ENCODE measurements at regions not wholly inside any gene's neighbourhood (a gene's known extent, or its start where the extent isn't known, plus 50 kb on each side); places are given as distances from the start of the nearest gene placed in this dataset.

DNA sequence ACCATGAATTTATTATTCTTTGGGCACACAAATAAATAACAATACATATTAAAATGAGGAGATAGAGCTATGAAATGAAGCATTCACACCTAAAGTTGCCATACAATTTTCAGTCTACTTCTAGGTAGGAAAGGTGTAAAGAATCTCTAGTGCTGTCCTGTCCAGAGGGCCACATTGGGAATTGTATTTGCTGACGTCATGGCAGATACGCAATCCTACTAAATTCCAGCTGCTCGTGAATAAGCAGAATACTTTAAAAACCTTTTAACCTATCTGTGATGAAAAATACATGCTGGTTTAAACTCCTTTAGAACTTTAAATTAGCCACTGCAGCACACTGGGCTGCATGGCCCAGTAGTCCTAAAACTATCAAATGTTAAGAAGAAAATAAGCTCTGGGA is 236.1 kb downstream of the FSCB start:
- peaks cover 0 to 16% of the 10 kb centered on the region in 2 donors for H3K9me3 ChIP-seq

GRCh38 chr14:44265246-44265645 is 241.8 kb downstream of the FSCB start:
- Histone ChIP-seq H3K4me1 (no peaks in the 10 kb centered on the region), H3K36me3 (no peaks in the 10 kb centered on the region), H3K4me3 (no peak overlapping the region), H3K9me3 (peaks cover 0 to 21% of the 10 kb centered on the region in 2 donors), H3K27ac (no peak overlapping the region), H3K27me3 (no peaks in the 10 kb centered on the region)
- ATAC-seq (no peak), DNase-seq (no peak)
- TF ChIP-seq, protein P1, sequence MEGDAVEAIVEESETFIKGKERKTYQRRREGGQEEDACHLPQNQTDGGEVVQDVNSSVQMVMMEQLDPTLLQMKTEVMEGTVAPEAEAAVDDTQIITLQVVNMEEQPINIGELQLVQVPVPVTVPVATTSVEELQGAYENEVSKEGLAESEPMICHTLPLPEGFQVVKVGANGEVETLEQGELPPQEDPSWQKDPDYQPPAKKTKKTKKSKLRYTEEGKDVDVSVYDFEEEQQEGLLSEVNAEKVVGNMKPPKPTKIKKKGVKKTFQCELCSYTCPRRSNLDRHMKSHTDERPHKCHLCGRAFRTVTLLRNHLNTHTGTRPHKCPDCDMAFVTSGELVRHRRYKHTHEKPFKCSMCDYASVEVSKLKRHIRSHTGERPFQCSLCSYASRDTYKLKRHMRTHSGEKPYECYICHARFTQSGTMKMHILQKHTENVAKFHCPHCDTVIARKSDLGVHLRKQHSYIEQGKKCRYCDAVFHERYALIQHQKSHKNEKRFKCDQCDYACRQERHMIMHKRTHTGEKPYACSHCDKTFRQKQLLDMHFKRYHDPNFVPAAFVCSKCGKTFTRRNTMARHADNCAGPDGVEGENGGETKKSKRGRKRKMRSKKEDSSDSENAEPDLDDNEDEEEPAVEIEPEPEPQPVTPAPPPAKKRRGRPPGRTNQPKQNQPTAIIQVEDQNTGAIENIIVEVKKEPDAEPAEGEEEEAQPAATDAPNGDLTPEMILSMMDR (IDR thresholded peaks at IDR 0.05) = no peak
- intact Hi-C loops (cut with DNase I) = no loop called here

More for the DNA sequence above, 236.1 kb downstream of the FSCB start:
- Histone ChIP-seq H3K27ac (no peak overlapping the region), H3K4me3 (no peak overlapping the region), H3K36me3 (no peaks in the 10 kb centered on the region), H3K27me3 (no peaks in the 10 kb centered on the region), H3K4me1 (no peaks in the 10 kb centered on the region)
- ATAC-seq (no peak), DNase-seq (no peak)
- intact Hi-C loops (cut with DNase I) = no loop called here
- TF ChIP-seq, protein P1 (IDR thresholded peaks at IDR 0.05) = no peak

GRCh38 chr14:44215660-44216059 is 291.4 kb downstream of the FSCB start:
- H3K9me3 ChIP-seq = peaks cover 0 to 48% of the 10 kb centered on the region in 2 donors
- H3K4me1 ChIP-seq = no peaks in the 10 kb centered on the region
- ATAC-seq = no peak
- no peak overlapping the region for H3K4me3 ChIP-seq
- H3K36me3 ChIP-seq = no peaks in the 10 kb centered on the region
- H3K27me3 ChIP-seq = no peaks in the 10 kb centered on the region
- TF ChIP-seq, protein P1 (IDR thresholded peaks at IDR 0.05) = no peak
- intact Hi-C loops (cut with DNase I) = no loop called here
- DNase-seq = no peak
- H3K27ac ChIP-seq = no peak overlapping the region

DNA sequence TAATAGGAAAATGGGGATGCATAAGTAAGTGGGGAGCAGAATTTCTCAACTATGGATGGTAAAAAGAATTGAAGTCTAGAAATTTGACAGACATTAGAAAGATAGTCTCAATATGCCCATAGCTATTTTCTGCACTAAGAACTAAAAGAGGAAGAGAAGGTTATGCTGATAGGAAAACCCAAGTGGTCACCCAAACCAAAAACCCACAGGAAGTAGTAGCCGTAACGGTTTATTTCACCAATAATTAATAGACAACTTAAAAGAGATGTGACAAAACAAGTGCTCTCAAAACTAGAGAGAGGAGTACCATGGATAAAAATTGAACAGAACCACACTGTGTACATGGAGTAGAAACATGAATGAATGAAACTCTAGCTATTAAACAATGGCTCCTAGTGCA is 295.4 kb downstream of the FSCB start:
- Histone ChIP-seq H3K27me3 (no peaks in the 10 kb centered on the region), H3K4me1 (no peaks in the 10 kb centered on the region), H3K9me3 (peaks cover 0 to 49% of the 10 kb centered on the region in 2 donors), H3K27ac (no peak overlapping the region), H3K36me3 (no peaks in the 10 kb centered on the region), H3K4me3 (no peak overlapping the region)
- no peak for ATAC-seq
- TF ChIP-seq, protein P1 (IDR thresholded peaks at IDR 0.05) = no peak
- no peak for DNase-seq
- intact Hi-C loops (cut with DNase I) = no loop called here

DNA sequence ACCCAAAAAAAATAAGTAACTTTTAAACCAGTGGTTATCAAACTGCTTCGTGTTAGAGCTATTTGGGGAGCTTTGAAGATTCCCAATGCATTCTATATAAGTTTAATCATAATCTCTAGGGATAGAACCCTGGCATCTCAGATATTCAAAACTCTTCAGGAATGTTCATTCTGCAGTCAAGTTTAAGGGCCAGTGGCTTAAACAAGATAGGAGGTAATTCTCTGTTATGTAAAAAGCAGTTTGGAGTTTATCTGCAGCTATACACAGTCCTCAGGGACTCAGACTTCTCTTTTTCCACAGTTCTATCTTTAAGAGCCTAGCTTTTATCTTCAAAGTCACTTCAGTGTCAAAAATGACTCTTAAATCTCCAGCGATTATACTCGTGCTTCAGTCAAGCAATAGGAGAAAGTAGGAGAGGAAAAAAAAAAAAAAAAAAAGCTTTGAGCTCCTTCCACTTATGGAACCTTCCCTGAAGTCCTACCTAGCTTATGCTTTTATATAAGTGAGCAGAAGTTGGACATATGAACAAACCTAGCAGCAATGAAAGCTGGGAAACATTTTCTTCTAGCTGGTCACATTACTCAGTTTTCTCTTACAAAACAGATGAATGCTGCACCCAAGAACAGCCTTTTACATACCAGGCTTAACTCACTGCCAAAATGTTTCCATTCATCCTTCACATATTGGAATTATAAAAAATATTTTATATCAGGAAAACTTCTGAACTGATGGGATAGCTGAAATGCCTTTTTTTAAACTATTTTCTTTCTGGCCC is 302.8 kb downstream of the FSCB start:
- Histone ChIP-seq H3K9me3 (peaks cover 0 to 12% of the 10 kb centered on the region in 2 donors), H3K27ac (no peak overlapping the region), H3K4me1 (no peaks in the 10 kb centered on the region), H3K27me3 (no peaks in the 10 kb centered on the region), H3K4me3 (no peak overlapping the region), H3K36me3 (no peaks in the 10 kb centered on the region)
- TF ChIP-seq, protein P1 (IDR thresholded peaks at IDR 0.05) = no peak
- ATAC-seq = no peak
- intact Hi-C loops (cut with DNase I) = no loop called here
- no peak for DNase-seq
